MM.1S (cell line): ENCODE measurements at regions not wholly inside any gene's neighbourhood (a gene's known extent, or its start where the extent isn't known, plus 50 kb on each side); places are given as distances from the start of the nearest gene placed in this dataset.

ENCODE experiments used
- CTCF ChIP-seq: fragments of 300-600 bp; sonication (generic); IDR thresholded peaks from 2 replicates; pipeline ENCODE4 v1.5.1; 2016; ENCODE audit warnings: antibody characterized with exemption, low read length, mixed read lengths
- EZH2 ChIP-seq: fragments of 300-600 bp; sonication (generic); optimal IDR thresholded peaks from 2 replicates; pipeline ENCODE3; 2017; ENCODE audit warnings: low read depth, mild to moderate bottlenecking, antibody characterized with exemption, low read length, mixed read lengths
- EZH2phosphoT487 ChIP-seq: fragments of 300-600 bp; sonication (generic); IDR thresholded peaks from 2 replicates; pipeline ENCODE4 v1.6.1; 2018; ENCODE audit warnings: antibody characterized with exemption, low read length

GRCh38 chr3:43852066-43852465 lies 161.3 kb downstream of the ABHD5 start:
- TF ChIP-seq CTCF, result no peak
- no peak for TF ChIP-seq EZH2
- TF ChIP-seq EZH2phosphoT487, result no peak
